HG03571 (cell line): ENCODE measurements at regions not wholly inside any gene's neighbourhood (a gene's known extent, or its start where the extent isn't known, plus 50 kb on each side); places are given as distances from the start of the nearest gene placed in this dataset.

Source experiments
- ATAC-seq: cut with Tn5 transposase; IDR thresholded peaks from one replicate; pipeline ENCODE4 v1.9.1; 2021; ENCODE audit not compliant: unreplicated experiment

- no peak for ATAC-seq
Measured at GRCh38 chr18:77653792-77654191, 404.1 kb downstream of the GALR1 start.

GRCh38 chr18:77654302-77654701 is 404.7 kb downstream of the GALR1 start:
- no peak for ATAC-seq

DNA sequence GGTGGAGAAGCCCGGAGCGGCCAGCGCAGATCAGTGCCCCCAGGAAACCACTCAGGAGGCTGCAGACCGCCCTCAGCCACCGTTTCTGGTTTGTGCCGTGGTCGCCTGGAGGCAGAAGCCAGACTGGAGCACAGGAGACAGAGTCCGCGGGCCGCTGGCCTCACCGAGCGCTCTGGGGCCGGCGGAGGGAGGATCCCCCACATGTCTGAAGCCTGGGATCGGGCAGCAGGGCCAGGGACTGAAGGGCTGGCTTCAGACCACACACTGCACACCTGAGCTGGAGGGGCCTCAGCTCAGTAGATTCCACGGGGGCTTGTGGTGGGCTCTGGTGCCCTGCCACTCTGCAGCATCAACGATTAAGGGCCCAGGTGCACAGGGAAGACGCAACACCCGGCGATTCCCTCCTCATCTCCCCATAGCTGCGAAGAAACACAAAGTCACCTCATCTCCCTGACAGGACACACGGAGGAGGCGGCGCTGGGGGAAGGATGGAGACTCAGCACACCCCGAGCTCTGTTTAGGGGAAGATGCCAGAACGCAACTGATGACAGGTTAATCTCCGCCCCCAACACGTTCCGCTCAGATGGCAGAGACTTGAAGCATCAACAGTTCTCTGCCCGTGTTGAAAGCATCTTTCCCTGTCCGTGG is 408.1 kb downstream of the GALR1 start:
- no peak for ATAC-seq

DNA sequence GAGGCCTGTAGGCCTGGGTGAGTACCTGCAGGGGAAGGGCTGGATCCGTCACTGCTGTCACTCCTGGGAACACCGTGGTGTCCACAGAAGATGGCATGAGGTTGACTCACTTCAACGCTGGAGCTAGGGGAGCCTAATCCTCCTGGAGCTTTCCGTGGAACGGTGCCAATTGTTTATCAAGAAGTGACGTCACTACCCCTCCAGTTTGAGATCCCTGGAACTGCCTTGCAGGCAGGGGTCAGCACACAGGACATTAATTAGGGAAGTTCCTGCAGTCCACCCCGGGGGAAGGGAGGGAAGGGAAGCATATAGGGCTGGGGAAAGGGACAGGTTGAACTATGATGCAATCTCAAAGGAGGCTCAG is 408.6 kb downstream of the GALR1 start:
- ATAC-seq = no peak

- no peak for ATAC-seq
Measured at GRCh38 chr18:77658751-77659448, 409.3 kb downstream of the GALR1 start.

- no peak for ATAC-seq
Measured at GRCh38 chr18:77666613-77667012, 417.0 kb downstream of the GALR1 start.

- ATAC-seq = no peak
Measured at GRCh38 chr18:77668219-77668618, 418.6 kb downstream of the GALR1 start.

GRCh38 chr18:77669331-77669730 is 419.7 kb downstream of the GALR1 start:
- ATAC-seq = no peak

- ATAC-seq = no peak
Measured at GRCh38 chr18:77671456-77672167, 422.0 kb downstream of the GALR1 start.

GRCh38 chr18:77676910-77677309 is 427.3 kb downstream of the GALR1 start:
- no peak for ATAC-seq

- ATAC-seq = no peak
Measured at GRCh38 chr18:77677536-77677935, 427.9 kb downstream of the GALR1 start.

- no peak for ATAC-seq
Measured at GRCh38 chr18:77679869-77680268, 430.2 kb downstream of the GALR1 start.

DNA sequence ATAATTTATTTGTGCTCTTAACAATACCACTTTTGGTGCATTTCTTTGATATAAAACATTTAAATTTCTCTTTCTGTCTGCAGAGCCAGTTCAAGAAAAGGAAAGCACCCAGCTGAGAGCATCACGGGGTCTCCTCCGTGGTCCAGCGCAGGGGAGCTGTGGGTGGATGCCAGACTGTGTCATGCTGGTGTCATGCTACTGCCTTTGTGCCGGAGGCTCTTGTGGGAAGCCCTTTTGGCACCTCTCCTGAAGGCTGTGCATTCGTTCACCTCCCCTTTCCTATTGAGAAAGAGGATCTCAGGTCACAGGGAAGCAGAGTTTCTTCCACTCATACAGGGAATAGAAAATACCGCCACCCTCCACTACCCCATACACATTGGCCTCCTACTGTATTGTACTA is 450.4 kb downstream of the GALR1 start:
- no peak for ATAC-seq

DNA sequence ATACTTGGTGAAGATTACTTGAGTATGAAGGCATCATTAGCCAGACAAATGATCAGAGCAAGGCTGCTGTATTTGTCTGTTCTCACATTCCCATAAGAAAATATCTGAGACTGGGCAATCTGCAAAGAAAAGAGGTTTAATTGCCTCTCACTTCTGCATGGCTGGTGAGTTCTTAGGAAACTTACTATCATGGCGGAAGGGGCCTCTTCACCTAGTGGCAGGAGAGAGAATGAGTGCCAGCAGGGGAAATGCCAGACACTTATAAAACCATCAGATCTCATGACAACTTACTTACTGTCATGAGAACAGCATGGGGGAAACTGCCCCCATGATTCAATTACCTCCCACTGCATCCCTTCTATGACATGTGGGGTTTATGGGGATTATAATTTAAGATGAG is 452.3 kb downstream of the GALR1 start:
- no peak for ATAC-seq

DNA sequence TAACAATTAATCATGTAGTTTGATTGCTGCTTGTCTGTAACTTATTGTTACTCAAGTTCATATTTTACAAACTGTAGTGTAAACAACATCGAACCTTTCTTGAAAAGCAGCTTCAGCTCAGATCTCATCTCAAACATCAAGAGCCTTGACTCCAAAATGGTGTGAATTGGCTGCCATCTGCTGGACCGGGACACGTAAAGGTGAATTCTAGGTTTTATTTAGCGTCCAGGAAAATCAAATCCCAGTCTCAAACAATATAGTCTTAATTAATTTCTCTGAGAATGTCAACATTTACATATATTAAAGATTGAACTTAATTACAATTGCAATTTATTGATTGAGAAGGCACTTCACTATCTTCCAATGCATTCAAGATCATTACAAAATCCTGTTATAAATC is 453.0 kb downstream of the GALR1 start:
- ATAC-seq = no peak

- no peak for ATAC-seq
Measured at GRCh38 chr18:77705301-77705700, 455.7 kb downstream of the GALR1 start.

- ATAC-seq = peak; percentile 66
Measured at GRCh38 chr18:77708826-77709506, 459.3 kb downstream of the GALR1 start.

GRCh38 chr18:77711096-77711495 is 461.4 kb downstream of the GALR1 start:
- no peak for ATAC-seq

DNA sequence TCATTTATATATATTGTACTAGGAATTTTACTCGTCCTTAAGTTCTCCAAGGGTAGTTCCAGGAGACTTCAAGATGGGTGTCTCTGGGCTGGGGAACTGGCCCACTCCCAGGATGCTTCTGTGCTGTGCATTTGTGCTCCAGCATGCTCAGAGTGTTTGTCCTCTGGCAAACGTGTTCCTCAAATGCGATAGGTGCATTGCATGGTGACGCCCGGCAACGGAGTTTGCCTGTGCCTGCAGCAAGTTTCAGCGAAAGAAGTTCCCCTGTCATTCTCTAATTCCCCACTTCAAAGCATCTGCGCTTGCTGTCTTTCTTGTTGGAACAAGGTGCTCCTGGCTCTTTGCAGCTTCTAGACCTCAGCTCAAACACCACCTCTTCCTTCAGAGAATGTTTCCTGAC is 465.1 kb downstream of the GALR1 start:
- no peak for ATAC-seq

DNA sequence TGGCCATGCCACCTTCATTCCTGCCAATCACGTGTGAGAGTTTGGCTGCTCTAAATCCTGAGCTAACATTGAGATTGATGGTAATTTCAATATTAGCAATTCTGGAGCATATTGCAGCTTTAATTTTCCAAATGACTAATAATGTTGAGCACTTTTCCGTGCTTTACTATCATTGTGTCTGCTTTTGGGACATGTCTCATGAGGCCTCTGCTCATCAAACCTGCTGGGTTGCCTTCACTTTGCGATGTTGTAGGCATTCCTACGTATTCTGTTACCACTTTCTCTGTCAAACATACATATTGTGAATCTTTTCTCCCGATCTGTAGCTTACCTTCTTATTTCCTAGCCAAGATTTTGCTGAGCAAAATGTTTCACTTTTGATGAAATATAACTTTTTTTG is 466.6 kb downstream of the GALR1 start:
- ATAC-seq = no peak

DNA sequence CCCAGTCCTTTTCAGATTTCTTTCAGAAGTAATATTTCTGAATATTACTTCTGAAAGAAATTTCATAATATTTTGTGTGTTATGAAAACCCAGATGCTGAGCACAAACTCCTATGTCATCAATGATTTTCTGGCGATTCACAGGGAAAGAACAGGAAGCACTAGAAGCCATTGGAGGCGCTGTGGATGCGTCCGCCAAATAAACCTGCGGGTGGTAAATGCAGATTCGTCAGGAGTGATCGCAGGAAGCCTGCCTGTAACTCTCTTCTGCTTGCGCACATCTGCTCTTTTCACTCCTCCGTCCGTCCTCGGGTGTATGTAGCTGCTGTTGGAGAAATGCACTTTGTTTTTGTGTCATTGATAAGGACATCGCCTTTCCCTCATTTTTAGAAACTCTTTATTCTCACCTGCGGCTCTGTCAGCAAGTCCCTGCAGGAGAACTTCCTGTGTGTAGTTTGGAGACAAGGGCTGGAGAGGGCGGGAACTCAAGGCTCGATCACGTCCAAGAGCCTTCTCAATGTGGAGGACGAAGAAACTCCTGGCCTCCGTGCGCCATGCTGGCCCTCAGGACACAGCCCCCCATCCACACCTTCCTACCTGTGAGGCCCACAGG is 483.8 kb downstream of the GALR1 start:
- no peak for ATAC-seq
